ENCODE measurements at regions not wholly inside any gene's neighbourhood (a gene's known extent, or its start where the extent isn't known, plus 50 kb on each side); places are given as distances from the start of the nearest gene placed in this dataset.
"Not testable (repeated sequence)": the region's sequence is repeated elsewhere in the genome, so short reads cannot be mapped to it uniquely, and the experiment has no call there.

DNA sequence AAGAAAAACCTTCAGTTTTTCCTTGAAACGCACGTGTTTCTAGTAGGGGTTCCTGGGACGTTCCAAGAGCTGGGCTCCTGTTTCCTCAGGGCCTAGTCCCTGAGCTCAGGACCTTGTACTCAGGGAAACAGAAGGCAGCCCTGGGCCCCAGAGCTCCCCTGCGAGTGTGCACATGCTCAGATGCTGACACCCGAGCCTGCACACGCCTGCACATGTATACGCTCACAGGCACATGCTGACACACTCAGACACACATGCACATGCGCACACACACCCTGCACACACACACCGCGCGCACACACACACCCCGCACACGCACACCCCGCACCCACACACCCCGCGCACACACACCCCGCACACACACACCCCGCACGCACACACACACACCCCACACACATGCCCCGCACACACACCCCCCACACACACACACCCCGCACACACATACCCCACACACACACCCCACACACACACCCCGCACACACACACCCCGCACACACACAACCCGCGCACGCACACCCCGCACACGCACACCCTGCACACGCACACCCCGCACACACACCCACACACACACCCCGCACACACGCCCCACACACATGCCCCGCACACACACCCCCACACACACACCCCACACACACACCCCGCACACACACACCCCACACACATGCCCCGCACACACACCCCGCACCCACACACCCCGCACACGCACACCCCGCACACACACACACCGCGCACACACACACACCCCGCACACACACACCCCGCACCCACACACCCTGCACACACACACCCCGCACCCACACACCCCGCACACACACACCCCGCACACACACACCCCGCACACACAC, 52.2 kb downstream of the CALML3 start:
- H3K4me3 ChIP-seq: no peak overlapping the region
- DNase-seq: peak; percentile 47
- 85 to 88% (median 87%) methylated on average over 29 to 47 of the region's 47 CpGs for WGBS, 5 donors
- intact Hi-C loops (cut with DNase I; ENCODE audit: low total_unique reads): no loop called here
- no peak overlapping the region for H3K27ac ChIP-seq
- TF ChIP-seq POLR2AphosphoS5 (IDR thresholded peaks at IDR 0.05): no peak
- TF ChIP-seq, protein P1, sequence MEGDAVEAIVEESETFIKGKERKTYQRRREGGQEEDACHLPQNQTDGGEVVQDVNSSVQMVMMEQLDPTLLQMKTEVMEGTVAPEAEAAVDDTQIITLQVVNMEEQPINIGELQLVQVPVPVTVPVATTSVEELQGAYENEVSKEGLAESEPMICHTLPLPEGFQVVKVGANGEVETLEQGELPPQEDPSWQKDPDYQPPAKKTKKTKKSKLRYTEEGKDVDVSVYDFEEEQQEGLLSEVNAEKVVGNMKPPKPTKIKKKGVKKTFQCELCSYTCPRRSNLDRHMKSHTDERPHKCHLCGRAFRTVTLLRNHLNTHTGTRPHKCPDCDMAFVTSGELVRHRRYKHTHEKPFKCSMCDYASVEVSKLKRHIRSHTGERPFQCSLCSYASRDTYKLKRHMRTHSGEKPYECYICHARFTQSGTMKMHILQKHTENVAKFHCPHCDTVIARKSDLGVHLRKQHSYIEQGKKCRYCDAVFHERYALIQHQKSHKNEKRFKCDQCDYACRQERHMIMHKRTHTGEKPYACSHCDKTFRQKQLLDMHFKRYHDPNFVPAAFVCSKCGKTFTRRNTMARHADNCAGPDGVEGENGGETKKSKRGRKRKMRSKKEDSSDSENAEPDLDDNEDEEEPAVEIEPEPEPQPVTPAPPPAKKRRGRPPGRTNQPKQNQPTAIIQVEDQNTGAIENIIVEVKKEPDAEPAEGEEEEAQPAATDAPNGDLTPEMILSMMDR (IDR thresholded peaks at IDR 0.05 in 8 of 11, conservative IDR thresholded peaks at IDR 0.05 in 3 of 11): no peak
- TF ChIP-seq POLR2A (IDR thresholded peaks at IDR 0.05): no peak
- no peaks in the 10 kb centered on the region for H3K27me3 ChIP-seq (replicated peaks in 1 of 7)
- H3K9me3 ChIP-seq: peaks cover 0 to 13% (median 0%) of the 10 kb centered on the region in 8 donors
- peaks cover 0 to 9% (median 3%) of the 10 kb centered on the region in 6 donors for H3K4me1 ChIP-seq
- H3K36me3 ChIP-seq: no peaks in the 10 kb centered on the region

DNA sequence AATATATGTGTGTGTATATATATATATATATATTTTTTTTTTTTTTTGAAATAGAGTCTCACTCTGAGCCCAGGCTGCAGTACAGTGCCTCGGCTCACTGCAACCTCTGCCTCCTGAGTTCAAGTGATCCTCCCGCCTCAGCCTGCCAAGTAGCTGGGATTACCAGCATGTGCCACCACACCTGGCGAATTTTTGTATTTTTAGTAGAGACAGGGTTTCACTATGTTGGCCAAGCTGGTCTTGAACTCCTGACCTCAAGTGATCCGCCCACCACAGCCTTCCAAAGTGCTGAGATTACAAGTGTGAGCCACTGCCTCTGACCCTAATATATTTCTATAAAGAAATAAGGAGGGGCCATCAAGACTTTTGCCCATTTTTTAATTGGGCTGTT, 55.3 kb downstream of the CALML3 start:
- peaks cover 0 to 13% (median 0%) of the 10 kb centered on the region in 8 donors for H3K9me3 ChIP-seq
- peaks cover 0 to 12% (median 0%) of the 10 kb centered on the region in 7 donors for H3K27me3 ChIP-seq (replicated peaks in 1 of 7)
- WGBS, 5 donors: 73 to 86% (median 77%) methylated on average over 4 of the region's 4 CpGs
- DNase-seq: peak; percentile 12
- intact Hi-C loops (cut with DNase I; ENCODE audit: low total_unique reads); H3K36me3 ChIP-seq; H3K4me3 ChIP-seq; H3K27ac ChIP-seq: not testable (repeated sequence)
- peaks cover 0 to 32% (median 22%) of the 10 kb centered on the region in 6 donors for H3K4me1 ChIP-seq

DNA sequence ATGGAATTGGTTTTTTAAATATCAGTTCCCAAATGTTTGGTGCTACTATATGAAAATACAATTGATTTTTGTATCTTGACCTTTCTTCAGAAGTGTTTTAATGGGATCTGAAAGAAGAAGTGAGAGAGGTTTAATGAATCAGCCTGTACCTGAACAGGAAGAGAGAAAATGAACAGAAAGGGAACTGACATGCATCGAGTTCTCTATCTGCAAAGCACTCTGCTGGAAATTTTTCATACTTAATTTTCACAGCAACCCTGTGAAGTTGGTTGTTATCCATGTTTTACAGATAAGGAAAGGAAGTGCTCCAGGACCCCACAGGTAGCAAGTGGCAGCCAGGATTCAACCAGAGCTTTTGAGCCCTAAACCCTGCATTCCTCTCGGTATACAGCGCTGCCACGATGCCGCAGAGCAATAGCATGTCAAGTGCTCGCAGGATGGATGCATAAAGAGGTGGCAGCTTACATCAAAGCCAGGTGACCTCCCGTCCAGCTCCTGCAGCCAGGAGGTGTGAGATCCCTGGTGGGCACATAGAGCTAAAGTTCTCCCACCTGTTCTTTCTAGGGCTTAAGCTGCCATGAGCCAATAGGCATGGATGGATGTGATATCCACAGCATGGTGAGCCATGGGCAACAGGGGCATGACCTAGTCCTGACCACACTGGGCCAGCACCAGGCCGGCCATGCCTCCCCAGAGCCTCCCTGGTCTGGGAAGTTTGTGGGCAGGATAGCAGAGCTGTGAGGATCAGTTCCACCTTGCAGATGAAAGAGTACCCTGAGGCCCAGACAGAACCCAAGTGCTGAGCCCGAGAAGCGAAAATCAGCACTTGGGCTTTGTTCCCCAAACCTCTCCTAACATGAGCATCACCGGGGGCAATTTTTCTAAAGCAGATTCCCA, 57.2 kb downstream of the CALML3 start:
- H3K9me3 ChIP-seq: peaks cover 0 to 13% (median 0%) of the 10 kb centered on the region in 8 donors
- WGBS, 5 donors: 64 to 77% (median 76%) methylated on average over 10 to 11 of the region's 11 CpGs
- peak overlapping the region in 1 of 8 donors; percentile 17 for H3K4me3 ChIP-seq
- peak; percentile 61 for DNase-seq
- peaks cover 0 to 12% (median 0%) of the 10 kb centered on the region in 7 donors for H3K27me3 ChIP-seq (replicated peaks in 1 of 7)
- peak overlapping the region in 4 of 8 donors; percentile 18 to 61 (median 32) for H3K27ac ChIP-seq
- H3K36me3 ChIP-seq: no peaks in the 10 kb centered on the region
- TF ChIP-seq POLR2A (IDR thresholded peaks at IDR 0.05): no peak
- TF ChIP-seq POLR2AphosphoS5 (IDR thresholded peaks at IDR 0.05): no peak
- TF ChIP-seq, protein P1 (IDR thresholded peaks at IDR 0.05 in 8 of 11, conservative IDR thresholded peaks at IDR 0.05 in 3 of 11): no peak
- intact Hi-C loops (cut with DNase I; ENCODE audit: low total_unique reads): no loop called here
- peaks cover 0 to 32% (median 22%) of the 10 kb centered on the region in 6 donors for H3K4me1 ChIP-seq

DNA sequence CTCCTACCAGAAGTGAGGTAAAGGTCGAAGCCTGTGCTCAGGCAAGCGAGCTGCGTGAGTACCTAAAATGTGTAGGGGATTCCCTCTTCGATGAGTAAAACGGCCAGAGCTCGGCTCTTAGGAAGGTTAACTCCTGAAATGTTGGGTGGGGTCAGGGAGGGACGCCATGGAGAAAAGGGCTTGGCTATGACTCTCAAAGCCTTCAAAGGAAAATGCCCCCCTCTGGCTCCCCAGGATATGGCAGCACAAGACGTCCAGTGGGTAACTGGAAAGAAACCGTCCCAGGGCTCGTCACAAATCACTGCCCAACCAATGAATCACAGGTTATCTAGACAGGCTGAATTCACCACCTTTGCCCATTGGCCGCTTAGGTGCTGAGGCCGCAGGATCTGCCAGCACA, 58.0 kb downstream of the CALML3 start:
- WGBS, 5 donors: 65 to 78% (median 71%) methylated on average over 12 of the region's 12 CpGs
- Histone ChIP-seq H3K36me3 (no peaks in the 10 kb centered on the region), H3K27ac (peak overlapping the region in 4 of 8 donors; percentile 18 to 61 (median 32)), H3K4me1 (peaks cover 0 to 32% (median 22%) of the 10 kb centered on the region in 6 donors), H3K27me3 (replicated peaks in 1 of 7) (peaks cover 0 to 19% (median 0%) of the 10 kb centered on the region in 7 donors), H3K4me3 (no peak overlapping the region), H3K9me3 (peaks cover 0 to 13% (median 0%) of the 10 kb centered on the region in 8 donors)
- intact Hi-C loops (cut with DNase I; ENCODE audit: low total_unique reads): no loop called here
- TF ChIP-seq, protein P1 (IDR thresholded peaks at IDR 0.05 in 8 of 11, conservative IDR thresholded peaks at IDR 0.05 in 3 of 11): no peak
- no peak for TF ChIP-seq POLR2AphosphoS5 (IDR thresholded peaks at IDR 0.05)
- no peak for TF ChIP-seq POLR2A (IDR thresholded peaks at IDR 0.05)
- peak; percentile 71 for DNase-seq

Measured in spleen (tissue), 11 donors.